Renal cortex interstitium (tissue), 11 donors: ENCODE measurements at regions not wholly inside any gene's neighbourhood (a gene's known extent, or its start where the extent isn't known, plus 50 kb on each side); places are given as distances from the start of the nearest gene placed in this dataset.
"Not testable (repeated sequence)": the region's sequence is repeated elsewhere in the genome, so short reads cannot be mapped to it uniquely, and the experiment has no call there.

Experiments
- DNase-seq, 11 donors: peaks; one replicate each; pipeline ENCODE4 v3.0.0-alpha.2; 2013; ENCODE audit warnings: low read depth in 9 of 11, low spot score in 4 of 11; ENCODE audit errors: extremely low read depth in 1 of 11

GRCh38 chr5:173498739-173499470 is 117.5 kb downstream of the BOD1 start:
- peak in 4 of 11 donors; percentile 9 to 17 (median 16) for DNase-seq

DNA sequence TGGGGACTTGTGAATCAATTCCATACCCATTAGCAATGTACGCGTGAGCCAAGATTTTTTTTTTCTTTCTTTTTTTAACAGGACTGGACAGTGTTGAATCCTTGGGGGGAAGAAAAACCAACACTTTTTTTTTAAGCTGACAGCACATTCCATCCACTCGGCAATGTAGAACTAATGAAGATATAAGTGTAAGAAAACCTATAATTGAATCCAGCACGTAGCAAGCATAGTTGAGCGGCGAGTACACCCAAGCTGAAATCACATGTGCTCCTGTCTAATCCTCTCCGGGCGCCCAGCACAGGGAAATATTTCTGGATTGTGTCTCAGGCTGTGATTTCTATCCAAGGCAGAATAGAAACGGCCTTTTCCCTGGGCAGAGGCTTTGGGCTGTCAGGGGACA is 118.2 kb downstream of the BOD1 start:
- peak in 4 of 11 donors; percentile 7 to 24 (median 21) for DNase-seq

GRCh38 chr5:173497685-173498084 is 118.8 kb downstream of the BOD1 start:
- DNase-seq = no peak

GRCh38 chr5:173496883-173497255 is 119.6 kb downstream of the BOD1 start:
- DNase-seq = no peak

DNA sequence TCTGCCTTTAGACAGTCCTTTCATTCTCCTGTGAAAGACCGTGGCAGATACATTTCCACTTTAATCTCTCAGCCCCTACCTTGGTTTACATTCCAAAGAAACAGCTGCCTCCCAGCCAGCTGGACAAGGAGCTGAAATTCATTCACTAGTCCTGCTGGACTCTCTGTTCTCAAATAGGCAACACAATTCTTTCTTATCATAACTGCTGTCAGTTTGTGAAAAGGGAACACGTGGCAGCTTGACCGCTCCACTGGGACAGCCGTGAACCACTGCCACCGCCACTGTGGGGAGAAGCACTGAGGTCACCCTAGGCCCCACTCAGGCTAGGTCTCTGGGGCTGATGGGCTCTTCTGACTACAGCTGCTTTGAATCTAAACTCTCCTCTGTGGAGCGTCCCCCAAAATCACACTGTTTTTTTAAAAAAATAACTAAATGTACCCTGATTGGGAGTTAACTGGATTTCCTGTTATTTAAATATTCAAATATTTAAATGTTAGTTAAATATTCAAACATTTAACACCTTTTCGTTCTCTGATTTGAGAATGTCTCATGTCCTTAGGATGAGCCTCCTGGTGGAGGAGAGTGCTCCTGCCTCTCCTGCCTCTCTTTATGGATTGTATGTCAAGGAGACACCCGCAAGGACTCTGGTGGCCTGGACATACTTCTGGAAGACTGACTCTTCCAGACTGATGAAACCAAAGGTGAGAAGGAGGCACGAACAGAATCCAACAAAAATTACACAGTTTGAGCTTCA is 120.1 kb downstream of the BOD1 start:
- DNase-seq = no peak

- DNase-seq = peak in 3 of 11 donors; percentile 3 to 40 (median 21)
Observed at GRCh38 chr5:173495225-173495904, 121.1 kb downstream of the BOD1 start.

- no peak for DNase-seq
Observed at GRCh38 chr5:173494446-173494845, 122.0 kb downstream of the BOD1 start.

DNA sequence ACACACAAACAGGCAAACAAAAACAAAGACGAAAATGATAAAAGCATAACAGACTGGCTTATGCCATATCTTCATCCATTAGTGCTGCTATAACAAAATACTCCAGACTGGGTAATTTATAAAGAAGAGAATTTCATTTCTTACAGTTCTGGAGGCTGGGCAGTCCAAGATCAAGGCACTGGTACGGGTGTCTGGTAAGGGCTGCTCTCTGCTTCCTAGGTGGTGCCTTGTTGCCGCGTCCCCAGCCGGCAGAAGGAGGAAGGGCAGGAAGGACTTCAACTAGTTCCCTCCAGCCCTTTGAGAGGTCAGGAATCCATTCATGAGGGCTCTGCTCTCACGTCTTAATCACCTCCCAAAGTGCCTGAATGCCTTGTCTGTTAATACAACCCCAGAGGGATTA is 122.6 kb downstream of the BOD1 start:
- DNase-seq = no peak

- no peak for DNase-seq
Observed at GRCh38 chr5:173493040-173493439, 123.4 kb downstream of the BOD1 start.

- DNase-seq = no peak
Observed at GRCh38 chr5:173490681-173491080, 125.8 kb downstream of the BOD1 start.

DNA sequence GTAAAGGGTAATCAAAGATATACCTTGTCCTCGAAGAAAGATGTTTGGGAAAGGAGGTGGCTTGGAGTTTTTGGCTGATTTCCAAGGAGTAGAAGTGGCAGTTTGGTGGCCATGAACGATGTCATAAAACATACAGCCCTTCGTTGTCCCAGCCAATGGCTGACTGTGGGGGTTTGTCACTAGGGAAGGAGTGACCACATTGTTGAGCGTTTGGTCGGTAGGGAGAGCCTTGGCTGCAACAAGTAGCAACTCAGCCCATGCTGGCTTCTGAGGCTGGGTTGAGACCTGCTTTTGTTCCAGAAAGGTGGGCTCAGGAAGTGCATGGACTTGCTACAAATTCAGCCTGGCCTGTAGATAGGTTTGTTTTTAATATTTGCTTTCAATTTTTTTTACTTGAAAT is 128.3 kb downstream of the BOD1 start:
- no peak for DNase-seq

- DNase-seq = no peak
Observed at GRCh38 chr5:173487300-173487699, 129.2 kb downstream of the BOD1 start.

DNA sequence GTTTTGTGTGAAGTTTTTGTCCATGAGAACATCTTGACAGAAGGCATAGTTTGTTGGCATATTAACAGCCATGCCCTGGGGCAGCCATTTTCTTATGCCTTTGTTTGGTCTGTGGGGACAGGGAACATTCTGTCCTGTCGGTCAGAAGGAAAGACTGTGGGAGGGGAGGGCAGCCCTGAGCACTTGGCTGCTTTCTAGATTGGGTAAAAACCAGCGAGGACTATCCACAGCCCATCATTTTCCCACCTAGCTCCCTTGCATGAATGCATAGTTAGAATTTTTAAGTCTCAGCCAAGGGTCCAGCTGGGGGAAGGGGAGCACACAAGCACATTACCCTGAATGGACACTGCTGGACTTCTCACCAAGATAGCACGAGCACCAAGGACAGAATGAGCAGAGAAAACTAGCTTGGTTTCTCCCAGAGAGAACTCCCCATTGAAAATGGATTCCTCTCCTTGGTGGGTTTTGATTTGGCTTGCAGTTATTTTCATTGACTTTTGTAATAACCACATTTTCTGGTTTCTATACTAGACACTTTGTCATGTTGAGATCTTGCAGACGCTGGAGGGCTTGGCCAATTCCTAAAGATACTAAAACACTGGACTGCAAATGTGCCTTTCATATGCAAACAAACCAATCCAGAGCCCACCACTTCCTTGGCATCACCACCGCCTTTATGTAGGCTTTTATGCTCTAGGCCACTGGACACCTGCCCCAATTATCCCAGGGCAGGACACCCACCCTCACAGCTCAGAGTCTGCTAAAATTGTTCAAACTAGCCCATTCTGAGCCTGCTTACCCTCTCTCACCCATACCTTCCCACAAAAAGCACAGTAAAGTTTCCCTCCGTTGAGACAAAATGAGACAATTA is 129.9 kb downstream of the BOD1 start:
- DNase-seq = no peak

- no peak for DNase-seq
Observed at GRCh38 chr5:173484569-173484968, 131.9 kb downstream of the BOD1 start.

- DNase-seq = not testable (repeated sequence)
Observed at GRCh38 chr5:173483599-173483998, 132.9 kb downstream of the BOD1 start.

DNA sequence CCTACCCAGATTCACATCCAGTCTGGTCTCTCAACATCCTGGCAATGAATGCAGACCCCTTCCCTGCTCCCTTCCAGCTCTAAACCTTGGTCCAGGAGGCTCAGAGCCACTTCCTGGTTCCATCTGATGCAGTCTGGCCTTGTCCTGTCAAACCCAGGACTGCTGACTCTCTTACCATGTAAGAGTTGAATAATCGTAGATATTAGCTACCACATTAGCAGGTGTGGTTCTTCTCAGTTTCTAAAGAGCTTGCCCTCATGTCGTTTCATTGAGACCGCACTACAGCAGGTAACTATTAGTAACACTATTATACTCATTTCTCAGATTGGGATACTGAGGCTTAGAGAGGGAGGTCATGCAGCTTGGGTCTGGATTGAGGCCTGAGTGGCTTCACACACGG is 133.3 kb downstream of the BOD1 start:
- no peak for DNase-seq

GRCh38 chr5:173481821-173482220 is 134.6 kb downstream of the BOD1 start:
- DNase-seq = no peak

DNA sequence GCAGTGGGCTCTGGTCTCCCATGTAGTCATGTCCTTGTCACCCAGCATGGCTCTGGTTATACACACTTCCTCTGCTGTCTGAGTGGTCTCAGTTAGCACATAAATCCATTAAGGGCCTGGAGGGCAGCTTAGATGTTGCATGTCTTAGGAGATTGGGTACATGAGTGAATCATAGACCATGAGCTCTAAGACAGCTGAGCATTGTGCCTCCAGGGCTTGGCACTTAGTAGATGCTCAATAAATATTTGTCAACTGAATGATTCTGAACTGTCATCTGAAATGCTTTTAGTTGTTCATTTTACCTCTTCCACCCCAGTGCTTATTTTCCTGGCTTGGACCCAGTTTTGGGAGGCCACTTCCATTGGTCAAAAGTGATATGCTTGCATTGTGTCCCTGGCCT is 135.6 kb downstream of the BOD1 start:
- no peak for DNase-seq

GRCh38 chr5:173479711-173480110 is 136.7 kb downstream of the BOD1 start:
- DNase-seq = no peak
